Thoracic aorta (tissue), 2 donors: ENCODE measurements at regions not wholly inside any gene's neighbourhood (a gene's known extent, or its start where the extent isn't known, plus 50 kb on each side); places are given as distances from the start of the nearest gene placed in this dataset.

ENCODE experiments used
- ATAC-seq: fragments of 150-250 bp; one replicate; pipeline ENCODE4 v1.8.0; 2017; ENCODE audit warnings: low read depth; ENCODE audit not compliant: insufficient number of reproducible peaks, low FRiP score
- DNase-seq: peaks from one replicate; pipeline ENCODE4 v3.0.0-alpha.2; 2020; ENCODE audit warnings: low spot score
- H3K27ac ChIP-seq, 2 donors: fragments of 200-600 bp; sonication (generic); 1 replicate in 1 of 2; 2 replicates in 1 of 2; pipeline ENCODE4 v1.5.1; 2016; ENCODE audit warnings: mild to moderate bottlenecking in 2 of 2, moderate library complexity in 2 of 2
- H3K27me3 ChIP-seq: fragments of 200-600 bp; sonication (generic); replicated peaks from 2 replicates; pipeline ENCODE4 v1.6.0; 2016; ENCODE audit warnings: mild to moderate bottlenecking; ENCODE audit not compliant: insufficient read depth
- H3K36me3 ChIP-seq: fragments of 200-600 bp; sonication (generic); one replicate; pipeline ENCODE4 v1.5.1; 2016
- H3K4me1 ChIP-seq, 2 donors: fragments of 200-600 bp; sonication (generic); 1 replicate in 1 of 2; 2 replicates in 1 of 2; pipeline versions ENCODE4 v1.5.1 to v1.6.0; 2016; ENCODE audit warnings: low read depth in 2 of 2, mild to moderate bottlenecking in 1 of 2; ENCODE audit not compliant: control insufficient read depth in 1 of 2
- H3K4me3 ChIP-seq: fragments of 200-600 bp; sonication (generic); 2 replicates; pipeline ENCODE4 v1.5.1; 2016; ENCODE audit warnings: mild to moderate bottlenecking
- H3K9me3 ChIP-seq: fragments of 200-600 bp; sonication (generic); 2 replicates; pipeline ENCODE4 v1.5.1; 2016
- TF ChIP-seq, protein P1 (sequence below): fragments of 200-600 bp; sonication (generic); IDR thresholded peaks from one replicate; pipeline ENCODE4 v1.5.1; 2019; ENCODE audit warnings: antibody characterized with exemption

DNA sequence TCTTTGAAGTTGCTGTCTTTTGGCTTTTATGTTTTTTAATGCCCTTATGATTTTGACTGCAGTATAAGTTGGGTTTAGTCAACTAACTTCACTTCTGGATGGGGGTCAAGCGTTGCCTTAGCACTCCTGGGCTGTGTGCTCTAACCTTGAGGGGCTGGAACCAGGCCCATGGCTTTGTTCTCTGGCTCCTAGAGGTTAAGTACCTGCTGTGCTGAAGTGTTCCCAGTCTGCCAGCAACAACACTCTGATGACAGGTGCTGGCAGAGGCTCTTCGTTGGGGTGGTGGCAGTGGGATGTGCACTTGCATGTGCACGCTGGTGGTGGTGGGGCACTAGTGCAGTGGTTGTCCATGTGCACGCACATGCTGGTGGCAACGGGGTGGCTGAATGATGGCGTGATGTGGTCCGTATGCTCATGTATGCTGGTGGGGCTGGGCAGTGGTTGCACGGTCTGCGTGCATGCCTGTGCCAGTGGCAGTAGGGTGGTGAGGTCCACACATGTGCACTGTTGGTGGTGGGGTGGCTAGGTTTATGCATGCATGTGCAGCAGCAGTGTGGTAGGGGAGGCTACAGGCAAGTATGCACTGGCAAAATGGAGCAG, 447.8 kb upstream of the GOT2 start:
- no peak for ATAC-seq
- H3K27me3 ChIP-seq = no peaks in the 10 kb centered on the region
- H3K36me3 ChIP-seq = no peaks in the 10 kb centered on the region
- no peak for DNase-seq
- no peak overlapping the region for H3K4me3 ChIP-seq
- H3K4me1 ChIP-seq = no peaks in the 10 kb centered on the region
- H3K27ac ChIP-seq = no peak overlapping the region
- H3K9me3 ChIP-seq = no peaks in the 10 kb centered on the region
- TF ChIP-seq, protein P1, sequence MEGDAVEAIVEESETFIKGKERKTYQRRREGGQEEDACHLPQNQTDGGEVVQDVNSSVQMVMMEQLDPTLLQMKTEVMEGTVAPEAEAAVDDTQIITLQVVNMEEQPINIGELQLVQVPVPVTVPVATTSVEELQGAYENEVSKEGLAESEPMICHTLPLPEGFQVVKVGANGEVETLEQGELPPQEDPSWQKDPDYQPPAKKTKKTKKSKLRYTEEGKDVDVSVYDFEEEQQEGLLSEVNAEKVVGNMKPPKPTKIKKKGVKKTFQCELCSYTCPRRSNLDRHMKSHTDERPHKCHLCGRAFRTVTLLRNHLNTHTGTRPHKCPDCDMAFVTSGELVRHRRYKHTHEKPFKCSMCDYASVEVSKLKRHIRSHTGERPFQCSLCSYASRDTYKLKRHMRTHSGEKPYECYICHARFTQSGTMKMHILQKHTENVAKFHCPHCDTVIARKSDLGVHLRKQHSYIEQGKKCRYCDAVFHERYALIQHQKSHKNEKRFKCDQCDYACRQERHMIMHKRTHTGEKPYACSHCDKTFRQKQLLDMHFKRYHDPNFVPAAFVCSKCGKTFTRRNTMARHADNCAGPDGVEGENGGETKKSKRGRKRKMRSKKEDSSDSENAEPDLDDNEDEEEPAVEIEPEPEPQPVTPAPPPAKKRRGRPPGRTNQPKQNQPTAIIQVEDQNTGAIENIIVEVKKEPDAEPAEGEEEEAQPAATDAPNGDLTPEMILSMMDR = no peak

DNA sequence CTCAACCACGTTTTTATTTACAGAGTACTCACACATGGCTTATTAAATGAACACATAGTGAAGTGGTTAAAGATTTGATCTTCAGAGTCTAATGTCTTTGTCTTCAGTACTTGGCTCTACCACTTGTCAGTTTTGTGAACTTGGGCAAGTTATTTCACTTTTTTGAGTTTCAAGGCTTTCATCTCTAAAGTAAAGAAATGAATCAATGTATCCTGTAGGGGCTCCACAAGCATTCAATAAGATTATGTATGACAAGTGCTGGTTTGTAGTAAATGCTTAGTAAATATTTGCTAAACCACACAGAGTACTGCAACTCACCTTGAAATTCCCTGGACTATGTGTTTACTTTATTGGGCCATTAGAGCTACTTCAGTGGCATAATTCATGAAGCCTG, 446.0 kb upstream of the GOT2 start:
- Histone ChIP-seq H3K9me3 (no peaks in the 10 kb centered on the region), H3K4me1 (no peaks in the 10 kb centered on the region), H3K4me3 (no peak overlapping the region), H3K27me3 (no peaks in the 10 kb centered on the region), H3K36me3 (no peaks in the 10 kb centered on the region), H3K27ac (no peak overlapping the region)
- TF ChIP-seq, protein P1 = no peak
- ATAC-seq (no peak), DNase-seq (no peak)

DNA sequence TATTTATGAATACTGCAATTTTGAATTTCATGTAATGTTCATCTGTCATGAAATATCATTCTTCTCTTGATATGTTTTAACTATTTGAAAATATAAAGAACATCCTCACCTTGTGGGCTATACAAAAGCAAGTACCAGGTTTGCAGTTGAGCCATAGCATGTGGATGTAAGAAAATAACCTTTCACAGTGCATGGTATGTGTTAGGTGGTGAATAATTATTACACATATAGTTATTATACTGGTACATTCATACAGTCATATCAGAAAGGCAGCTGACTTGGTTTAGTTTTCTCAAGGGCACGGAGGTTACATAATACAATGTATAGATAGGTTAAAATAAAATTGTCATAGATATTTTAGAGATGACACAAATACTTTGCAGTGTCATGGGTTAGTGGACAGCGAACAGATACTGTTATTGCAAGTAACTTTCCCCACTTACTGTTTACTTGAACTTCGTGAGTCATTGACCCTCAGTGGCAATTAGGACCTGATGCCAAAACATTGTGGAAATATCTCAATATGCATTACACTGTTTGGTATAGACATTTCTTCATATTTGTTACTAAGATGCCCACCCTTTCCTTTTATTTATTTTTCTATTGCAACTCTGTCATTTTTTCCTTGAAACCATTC, 445.4 kb upstream of the GOT2 start:
- no peaks in the 10 kb centered on the region for H3K36me3 ChIP-seq
- H3K27ac ChIP-seq = no peak overlapping the region
- no peaks in the 10 kb centered on the region for H3K27me3 ChIP-seq
- DNase-seq (no peak), ATAC-seq (no peak)
- H3K4me1 ChIP-seq = no peaks in the 10 kb centered on the region
- H3K9me3 ChIP-seq = no peaks in the 10 kb centered on the region
- no peak overlapping the region for H3K4me3 ChIP-seq
- TF ChIP-seq, protein P1 = no peak

DNA sequence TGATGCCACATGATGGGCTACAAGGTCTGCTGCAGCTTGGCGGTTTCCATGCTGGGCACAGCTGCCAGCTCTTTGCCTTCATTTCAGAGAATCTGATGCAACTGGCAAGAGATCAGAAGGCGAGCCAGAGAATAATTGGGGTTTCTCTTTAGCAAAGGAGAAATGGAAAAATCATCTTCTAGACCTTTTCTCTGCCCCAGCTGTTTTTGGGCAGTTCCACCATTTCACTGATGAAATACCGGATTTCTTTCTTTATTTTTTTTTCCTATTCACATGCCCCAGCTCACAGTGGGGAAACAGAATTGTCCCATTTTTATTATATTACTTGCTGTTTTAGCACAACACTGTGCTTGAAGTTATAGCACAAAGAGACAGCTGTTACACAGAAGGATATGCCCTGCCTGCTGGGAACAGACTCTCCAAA, 439.3 kb upstream of the GOT2 start:
- H3K36me3 ChIP-seq = no peaks in the 10 kb centered on the region
- no peak for ATAC-seq
- no peaks in the 10 kb centered on the region for H3K4me1 ChIP-seq
- no peak for DNase-seq
- no peaks in the 10 kb centered on the region for H3K27me3 ChIP-seq
- no peaks in the 10 kb centered on the region for H3K9me3 ChIP-seq
- no peak overlapping the region for H3K4me3 ChIP-seq
- TF ChIP-seq, protein P1 = no peak
- no peak overlapping the region for H3K27ac ChIP-seq

DNA sequence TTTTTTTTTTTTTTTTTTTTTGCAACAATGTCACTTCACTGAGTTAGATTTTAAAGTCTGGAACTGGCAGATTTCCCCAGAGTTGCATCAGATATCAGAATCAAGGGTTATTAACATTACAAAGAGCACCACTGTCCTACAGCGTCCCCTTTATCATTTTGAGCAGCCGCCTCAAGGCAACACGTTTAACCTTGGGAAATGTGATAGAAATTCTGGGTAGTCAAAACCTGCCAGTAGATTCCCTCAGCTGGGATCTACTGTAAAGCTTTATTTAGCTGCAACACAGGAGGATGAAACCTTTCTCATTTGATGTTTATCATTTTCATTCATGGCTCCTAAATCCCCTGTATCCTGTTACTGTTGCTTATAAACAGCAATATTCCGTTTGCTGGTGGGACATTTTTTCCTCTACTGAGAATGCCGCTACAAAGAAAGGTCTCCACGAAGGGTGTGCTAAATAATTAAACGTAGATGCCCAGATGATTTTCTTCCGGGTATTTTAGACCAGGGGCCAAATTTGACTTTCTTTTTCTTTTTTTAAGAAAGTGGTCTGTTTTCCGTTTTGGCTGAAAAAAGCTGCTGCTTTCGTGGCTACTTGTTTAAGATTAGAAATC, 436.1 kb upstream of the GOT2 start:
- no peaks in the 10 kb centered on the region for H3K4me1 ChIP-seq
- no peak overlapping the region for H3K4me3 ChIP-seq
- no peak overlapping the region for H3K27ac ChIP-seq
- H3K36me3 ChIP-seq = no peaks in the 10 kb centered on the region
- TF ChIP-seq, protein P1 = no peak
- H3K9me3 ChIP-seq = no peaks in the 10 kb centered on the region
- no peaks in the 10 kb centered on the region for H3K27me3 ChIP-seq
- no peak for ATAC-seq
- no peak for DNase-seq
